ENCODE measurements at regions not wholly inside any gene's neighbourhood (a gene's known extent, or its start where the extent isn't known, plus 50 kb on each side); places are given as distances from the start of the nearest gene placed in this dataset.

DNA sequence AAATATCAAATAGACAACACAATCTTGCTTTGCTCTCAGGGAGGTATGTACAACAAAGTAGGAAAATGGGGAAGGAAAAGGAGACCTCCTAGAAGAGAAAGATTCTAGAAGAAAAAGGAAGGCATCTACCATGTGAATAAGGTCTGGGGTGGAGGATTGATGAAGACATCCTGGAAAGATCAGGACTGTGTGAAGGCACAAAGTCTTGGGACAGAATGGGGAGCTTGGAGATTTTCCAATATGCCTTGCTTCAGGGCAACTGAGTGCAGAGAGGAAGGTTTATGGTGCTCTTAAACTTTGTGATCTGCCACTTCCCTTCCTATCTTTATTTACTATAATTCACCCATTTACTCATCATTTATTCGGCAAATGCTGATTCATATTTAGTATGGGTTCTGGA lies 352.0 kb downstream of the PLPP3 start:
- no peak for DNase-seq (ENCODE audit: low read depth in 1 of 2, low spot score in 1 of 2)
- Histone ChIP-seq H3K27me3 (ENCODE audit: insufficient read depth, poor library complexity, severe bottlenecking) (no peaks in the 10 kb centered on the region), H3K27ac (replicated peaks) (no peak overlapping the region), H3K4me3 (replicated peaks; ENCODE audit: insufficient read depth, low read length) (no peak overlapping the region)
- TF ChIP-seq, protein P1, sequence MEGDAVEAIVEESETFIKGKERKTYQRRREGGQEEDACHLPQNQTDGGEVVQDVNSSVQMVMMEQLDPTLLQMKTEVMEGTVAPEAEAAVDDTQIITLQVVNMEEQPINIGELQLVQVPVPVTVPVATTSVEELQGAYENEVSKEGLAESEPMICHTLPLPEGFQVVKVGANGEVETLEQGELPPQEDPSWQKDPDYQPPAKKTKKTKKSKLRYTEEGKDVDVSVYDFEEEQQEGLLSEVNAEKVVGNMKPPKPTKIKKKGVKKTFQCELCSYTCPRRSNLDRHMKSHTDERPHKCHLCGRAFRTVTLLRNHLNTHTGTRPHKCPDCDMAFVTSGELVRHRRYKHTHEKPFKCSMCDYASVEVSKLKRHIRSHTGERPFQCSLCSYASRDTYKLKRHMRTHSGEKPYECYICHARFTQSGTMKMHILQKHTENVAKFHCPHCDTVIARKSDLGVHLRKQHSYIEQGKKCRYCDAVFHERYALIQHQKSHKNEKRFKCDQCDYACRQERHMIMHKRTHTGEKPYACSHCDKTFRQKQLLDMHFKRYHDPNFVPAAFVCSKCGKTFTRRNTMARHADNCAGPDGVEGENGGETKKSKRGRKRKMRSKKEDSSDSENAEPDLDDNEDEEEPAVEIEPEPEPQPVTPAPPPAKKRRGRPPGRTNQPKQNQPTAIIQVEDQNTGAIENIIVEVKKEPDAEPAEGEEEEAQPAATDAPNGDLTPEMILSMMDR (IDR thresholded peaks at IDR 0.05; ENCODE audit: insufficient read depth, low read length), result no peak
- TF ChIP-seq SPI1 (IDR thresholded peaks at IDR 0.05; ENCODE audit: borderline replicate concordance, low read depth), result no peak
- TF ChIP-seq, protein P2, sequence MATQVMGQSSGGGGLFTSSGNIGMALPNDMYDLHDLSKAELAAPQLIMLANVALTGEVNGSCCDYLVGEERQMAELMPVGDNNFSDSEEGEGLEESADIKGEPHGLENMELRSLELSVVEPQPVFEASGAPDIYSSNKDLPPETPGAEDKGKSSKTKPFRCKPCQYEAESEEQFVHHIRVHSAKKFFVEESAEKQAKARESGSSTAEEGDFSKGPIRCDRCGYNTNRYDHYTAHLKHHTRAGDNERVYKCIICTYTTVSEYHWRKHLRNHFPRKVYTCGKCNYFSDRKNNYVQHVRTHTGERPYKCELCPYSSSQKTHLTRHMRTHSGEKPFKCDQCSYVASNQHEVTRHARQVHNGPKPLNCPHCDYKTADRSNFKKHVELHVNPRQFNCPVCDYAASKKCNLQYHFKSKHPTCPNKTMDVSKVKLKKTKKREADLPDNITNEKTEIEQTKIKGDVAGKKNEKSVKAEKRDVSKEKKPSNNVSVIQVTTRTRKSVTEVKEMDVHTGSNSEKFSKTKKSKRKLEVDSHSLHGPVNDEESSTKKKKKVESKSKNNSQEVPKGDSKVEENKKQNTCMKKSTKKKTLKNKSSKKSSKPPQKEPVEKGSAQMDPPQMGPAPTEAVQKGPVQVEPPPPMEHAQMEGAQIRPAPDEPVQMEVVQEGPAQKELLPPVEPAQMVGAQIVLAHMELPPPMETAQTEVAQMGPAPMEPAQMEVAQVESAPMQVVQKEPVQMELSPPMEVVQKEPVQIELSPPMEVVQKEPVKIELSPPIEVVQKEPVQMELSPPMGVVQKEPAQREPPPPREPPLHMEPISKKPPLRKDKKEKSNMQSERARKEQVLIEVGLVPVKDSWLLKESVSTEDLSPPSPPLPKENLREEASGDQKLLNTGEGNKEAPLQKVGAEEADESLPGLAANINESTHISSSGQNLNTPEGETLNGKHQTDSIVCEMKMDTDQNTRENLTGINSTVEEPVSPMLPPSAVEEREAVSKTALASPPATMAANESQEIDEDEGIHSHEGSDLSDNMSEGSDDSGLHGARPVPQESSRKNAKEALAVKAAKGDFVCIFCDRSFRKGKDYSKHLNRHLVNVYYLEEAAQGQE (IDR thresholded peaks at IDR 0.05; ENCODE audit: insufficient replicate concordance, low read depth), result no peak

DNA sequence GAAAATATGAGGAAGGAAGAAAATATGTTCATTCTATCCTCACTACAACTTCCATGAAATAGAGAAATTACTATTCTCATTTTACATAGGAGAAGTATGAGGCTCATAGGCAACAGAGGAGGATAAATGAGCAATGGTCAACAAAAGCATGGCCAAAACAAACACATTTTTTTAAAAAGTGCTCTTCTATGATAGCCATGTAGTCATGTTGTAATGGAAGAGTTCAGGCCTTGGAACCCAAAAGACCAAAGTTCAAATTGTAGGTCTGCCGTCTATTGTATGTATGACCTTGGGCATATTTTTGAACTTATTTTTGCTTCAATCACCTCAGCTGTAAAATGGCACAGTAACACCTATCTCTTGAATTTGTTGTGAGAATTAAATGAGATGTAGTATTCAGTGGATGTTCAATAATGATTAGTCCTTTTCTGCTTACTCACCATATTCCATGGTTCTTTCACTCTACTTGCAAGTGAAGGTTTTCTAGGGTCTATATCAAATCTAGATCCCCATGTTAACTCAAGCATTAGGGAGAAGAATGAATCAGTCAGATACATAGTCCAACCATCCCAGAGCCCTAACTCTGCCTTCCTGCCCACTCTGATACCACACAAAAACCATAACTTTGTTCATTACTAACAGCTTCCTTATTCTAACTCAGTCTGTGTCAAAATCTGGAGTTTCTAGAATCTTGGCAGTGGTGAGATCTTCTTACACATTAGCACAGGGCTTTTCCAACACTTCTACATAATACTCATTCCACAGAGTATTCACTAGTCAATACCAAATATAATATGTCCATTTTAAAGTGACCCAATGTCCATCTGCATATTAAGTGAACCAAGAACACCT lies 353.2 kb downstream of the PLPP3 start:
- Histone ChIP-seq H3K27ac (replicated peaks) (no peak overlapping the region), H3K27me3 (ENCODE audit: insufficient read depth, poor library complexity, severe bottlenecking) (no peaks in the 10 kb centered on the region), H3K4me3 (replicated peaks; ENCODE audit: insufficient read depth, low read length) (no peak overlapping the region)
- DNase-seq (ENCODE audit: low read depth in 1 of 2, low spot score in 1 of 2), result no peak
- TF ChIP-seq, protein P1 (IDR thresholded peaks at IDR 0.05; ENCODE audit: insufficient read depth, low read length), result no peak
- TF ChIP-seq POLR2AphosphoS5 (IDR thresholded peaks at IDR 0.05; ENCODE audit: low read depth) (no peak), GABPA (IDR thresholded peaks at IDR 0.05; ENCODE audit: low read depth) (no peak), SPI1 (IDR thresholded peaks at IDR 0.05; ENCODE audit: borderline replicate concordance, low read depth) (no peak)
- TF ChIP-seq, protein P2 (IDR thresholded peaks at IDR 0.05; ENCODE audit: insufficient replicate concordance, low read depth), result no peak

DNA sequence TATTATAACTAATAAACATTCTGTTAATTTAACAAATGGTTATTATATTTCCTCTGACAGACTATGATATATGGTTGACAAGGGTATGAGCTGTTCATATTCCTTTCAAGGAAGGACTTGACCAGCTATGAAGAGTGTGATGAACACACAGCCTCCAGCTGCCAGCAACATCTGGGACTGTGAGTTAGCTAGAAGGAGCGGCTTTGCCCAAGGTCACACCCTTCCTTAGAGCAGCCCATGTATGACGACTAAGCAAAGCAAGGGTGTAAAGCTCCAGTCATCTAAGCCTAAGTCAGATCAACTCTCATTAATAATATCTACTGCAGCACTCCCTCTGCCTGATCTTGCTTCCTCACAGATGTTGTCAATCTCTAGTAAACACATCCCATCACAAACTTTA lies 355.4 kb downstream of the PLPP3 start:
- TF ChIP-seq, protein P2 (IDR thresholded peaks at IDR 0.05; ENCODE audit: insufficient replicate concordance, low read depth), result no peak
- TF ChIP-seq, protein P1 (IDR thresholded peaks at IDR 0.05; ENCODE audit: insufficient read depth, low read length), result no peak
- no peak for TF ChIP-seq POLR2AphosphoS5 (IDR thresholded peaks at IDR 0.05; ENCODE audit: low read depth)
- no peak for TF ChIP-seq SPI1 (IDR thresholded peaks at IDR 0.05; ENCODE audit: borderline replicate concordance, low read depth)
- no peak for TF ChIP-seq GABPA (IDR thresholded peaks at IDR 0.05; ENCODE audit: low read depth)
- Histone ChIP-seq H3K27me3 (ENCODE audit: insufficient read depth, poor library complexity, severe bottlenecking) (no peaks in the 10 kb centered on the region), H3K4me3 (replicated peaks; ENCODE audit: insufficient read depth, low read length) (no peak overlapping the region), H3K27ac (replicated peaks) (no peak overlapping the region)
- DNase-seq (ENCODE audit: low read depth in 1 of 2, low spot score in 1 of 2), result no peak
